Astrocyte (in vitro differentiated cells and primary cell): ENCODE measurements at regions not wholly inside any gene's neighbourhood (a gene's known extent, or its start where the extent isn't known, plus 50 kb on each side); places are given as distances from the start of the nearest gene placed in this dataset.

ENCODE experiments used
- DNase-seq: peaks from one replicate; pipeline ENCODE4 v3.0.0-alpha.2; 2010; ENCODE audit warnings: low read depth
- FAIRE-seq: peaks from 2 replicates; lab custom pipeline; 2011; peaks lifted over from hg19 to GRCh38; lab: Jason Lieb, UNC
- H2AFZ ChIP-seq: 2 replicates; pipeline ENCODE4 v1.6.0; 2012; ENCODE audit warnings: low read depth, low read length, inconsistent platforms
- H3K27ac ChIP-seq: 2 replicates; pipeline ENCODE4 v1.5.1; 2011; ENCODE audit warnings: low read depth, low read length, inconsistent platforms
- H3K27me3 ChIP-seq: 2 replicates; pipeline ENCODE4 v1.6.0; 2011; ENCODE audit warnings: low read length, inconsistent platforms; ENCODE audit not compliant: insufficient read depth
- H3K36me3 ChIP-seq: 2 replicates; pipeline ENCODE4 v1.5.1; 2011; ENCODE audit warnings: low read length, inconsistent platforms; ENCODE audit not compliant: insufficient read depth
- H3K4me1 ChIP-seq: 2 replicates; pipeline ENCODE4 v1.5.1; 2011; ENCODE audit warnings: low read length, inconsistent platforms; ENCODE audit not compliant: insufficient read depth
- H3K4me2 ChIP-seq: 2 replicates; pipeline ENCODE4 v1.6.0; 2012; ENCODE audit warnings: low read length, inconsistent platforms
- H3K4me3 ChIP-seq: 2 replicates; pipeline ENCODE4 v1.5.1; 2011; ENCODE audit warnings: low read depth, mild to moderate bottlenecking, low read length, inconsistent platforms; ENCODE audit not compliant: insufficient read depth
- H3K79me2 ChIP-seq: 2 replicates; pipeline ENCODE4 v1.6.0; 2012; ENCODE audit warnings: mild to moderate bottlenecking, low read length, inconsistent platforms; ENCODE audit not compliant: insufficient read depth
- H3K9ac ChIP-seq: 2 replicates; pipeline ENCODE4 v1.6.0; 2012; ENCODE audit warnings: mild to moderate bottlenecking, low read length, inconsistent platforms
- H3K9me3 ChIP-seq: 2 replicates; pipeline ENCODE4 v1.5.1; 2012; ENCODE audit warnings: low read depth, mild to moderate bottlenecking, low read length, inconsistent platforms; ENCODE audit not compliant: insufficient read depth
- H4K20me1 ChIP-seq: 2 replicates; pipeline ENCODE4 v1.6.0; 2012; ENCODE audit warnings: low read length, inconsistent platforms; ENCODE audit not compliant: insufficient read depth
- H3K27ac Mint-ChIP-seq: one replicate; pipeline ENCODE4 v1.8.0; 2021; ENCODE audit warnings: mild to moderate bottlenecking, mixed read lengths; ENCODE audit not compliant: unreplicated experiment
- H3K27me3 Mint-ChIP-seq: one replicate; pipeline ENCODE4 v1.8.0; 2021; ENCODE audit warnings: low read depth, mixed read lengths; ENCODE audit not compliant: unreplicated experiment
- H3K36me3 Mint-ChIP-seq: one replicate; pipeline ENCODE4 v1.8.0; 2021; ENCODE audit warnings: low read depth, mixed read lengths; ENCODE audit not compliant: unreplicated experiment
- H3K4me1 Mint-ChIP-seq: one replicate; pipeline ENCODE4 v1.8.0; 2021; ENCODE audit warnings: low read depth, mixed read lengths; ENCODE audit not compliant: unreplicated experiment
- H3K4me3 Mint-ChIP-seq: one replicate; pipeline ENCODE4 v1.8.0; 2021; ENCODE audit warnings: mild to moderate bottlenecking, moderate library complexity, mixed read lengths; ENCODE audit not compliant: unreplicated experiment
- H3K9me3 Mint-ChIP-seq: one replicate; pipeline ENCODE4 v1.8.0; 2021; ENCODE audit warnings: mild to moderate bottlenecking, mixed read lengths; ENCODE audit not compliant: unreplicated experiment
- CTCF ChIP-seq: IDR thresholded peaks from 2 replicates; pipeline ENCODE4 v1.5.1; 2011; ENCODE audit warnings: low read depth, mild to moderate bottlenecking, inconsistent platforms, low read length, moderate library complexity; ENCODE audit not compliant: insufficient read depth
- EZH2 ChIP-seq: IDR thresholded peaks from 2 replicates; pipeline ENCODE4 v1.6.1; 2012; ENCODE audit warnings: mild to moderate bottlenecking, low read length, inconsistent platforms; ENCODE audit not compliant: insufficient read depth

GRCh38 chr6:53432318-53433161 is 83.8 kb upstream of the ELOVL5 start:
- Histone ChIP-seq H2AFZ (no peak overlapping the region), H3K27me3 (no peaks in the 10 kb centered on the region)

DNA sequence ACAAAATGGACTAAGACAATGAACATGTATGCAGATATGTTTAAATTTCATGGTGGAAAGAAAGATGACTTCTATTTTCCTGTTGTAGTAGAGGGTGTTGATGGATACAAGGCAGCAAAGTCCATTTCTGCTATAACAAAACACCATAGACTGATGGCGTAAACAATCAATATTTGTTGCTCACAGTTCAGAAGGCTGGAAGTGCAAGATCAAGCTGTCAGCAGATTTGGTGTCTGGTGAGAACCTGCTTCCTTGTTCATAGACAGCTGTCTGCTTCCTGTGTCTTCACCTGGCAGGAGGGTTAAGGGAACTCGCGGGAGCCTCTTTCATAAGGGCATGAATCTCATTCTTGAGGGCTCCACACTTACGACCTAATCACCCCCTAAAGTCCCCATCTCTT is 83.0 kb upstream of the ELOVL5 start:
- no peak overlapping the region for H3K9ac ChIP-seq
- H3K79me2 ChIP-seq, result no peaks in the 10 kb centered on the region
- H3K36me3 ChIP-seq, result no peaks in the 10 kb centered on the region
- no peaks in the 10 kb centered on the region for H3K27me3 ChIP-seq
- Mint-ChIP-seq H3K9me3 (no peaks in the 10 kb centered on the region), H3K36me3 (no peaks in the 10 kb centered on the region), H3K27ac (no peak overlapping the region), H3K4me3 (no peak overlapping the region), H3K27me3 (no peaks in the 10 kb centered on the region), H3K4me1 (peaks cover 12% of the 10 kb centered on the region)
- H4K20me1 ChIP-seq, result no peaks in the 10 kb centered on the region
- H3K4me3 ChIP-seq, result no peak overlapping the region
- H3K4me1 ChIP-seq, result no peaks in the 10 kb centered on the region
- FAIRE-seq, result no peak
- H2AFZ ChIP-seq, result no peak overlapping the region
- no peaks in the 10 kb centered on the region for H3K9me3 ChIP-seq
- H3K4me2 ChIP-seq, result no peak overlapping the region
- no peak overlapping the region for H3K27ac ChIP-seq
- DNase-seq, result no peak
- TF ChIP-seq CTCF (no peak), EZH2 (no peak)

More at GRCh38 chr6:53432318-53433161, 83.8 kb upstream of the ELOVL5 start:
- Mint-ChIP-seq H3K36me3 (no peaks in the 10 kb centered on the region), H3K4me3 (no peak overlapping the region), H3K27ac (peak overlapping the region; percentile 89), H3K27me3 (no peaks in the 10 kb centered on the region), H3K4me1 (peaks cover 20% of the 10 kb centered on the region), H3K9me3 (no peaks in the 10 kb centered on the region)
- no peak overlapping the region for H3K9ac ChIP-seq
- no peak overlapping the region for H3K27ac ChIP-seq
- no peaks in the 10 kb centered on the region for H3K36me3 ChIP-seq
- no peaks in the 10 kb centered on the region for H3K79me2 ChIP-seq
- H3K4me2 ChIP-seq, result no peak overlapping the region
- TF ChIP-seq CTCF, result no peak
- no peak for TF ChIP-seq EZH2
- no peaks in the 10 kb centered on the region for H4K20me1 ChIP-seq
- DNase-seq (peak; percentile 81), FAIRE-seq (no peak)
- H3K9me3 ChIP-seq, result no peaks in the 10 kb centered on the region
- H3K4me3 ChIP-seq, result no peak overlapping the region
- H3K4me1 ChIP-seq, result no peaks in the 10 kb centered on the region

DNA sequence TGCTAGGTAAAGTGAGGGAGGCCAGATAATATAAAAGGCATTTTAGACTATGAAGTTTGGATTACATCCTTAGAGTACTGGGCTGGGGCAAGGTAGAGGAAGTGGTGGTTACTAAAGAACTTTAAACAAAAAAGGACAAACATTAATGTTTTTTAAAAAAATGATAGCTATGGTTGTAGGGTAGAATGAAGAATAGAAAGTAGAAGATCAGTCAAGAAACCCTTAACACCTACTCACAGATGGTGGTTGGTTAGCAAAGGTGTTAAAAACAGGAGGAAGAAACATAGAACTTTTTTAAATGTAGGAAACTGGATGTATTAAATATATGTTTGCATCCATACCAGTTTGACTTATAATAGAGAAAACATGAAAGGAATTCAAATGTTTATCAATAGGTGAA is 80.7 kb upstream of the ELOVL5 start:
- no peaks in the 10 kb centered on the region for H3K27me3 Mint-ChIP-seq
- no peak overlapping the region for H3K27ac ChIP-seq
- H4K20me1 ChIP-seq, result no peaks in the 10 kb centered on the region
- DNase-seq (no peak), FAIRE-seq (no peak)
- H2AFZ ChIP-seq, result no peak overlapping the region
- no peak overlapping the region for H3K9ac ChIP-seq
- H3K9me3 ChIP-seq, result no peaks in the 10 kb centered on the region
- no peak overlapping the region for H3K4me2 ChIP-seq
- H3K4me1 Mint-ChIP-seq, result peaks cover 9% of the 10 kb centered on the region
- H3K9me3 Mint-ChIP-seq, result no peaks in the 10 kb centered on the region
- no peak overlapping the region for H3K4me3 Mint-ChIP-seq
- H3K4me1 ChIP-seq, result no peaks in the 10 kb centered on the region
- H3K36me3 ChIP-seq, result no peaks in the 10 kb centered on the region
- no peaks in the 10 kb centered on the region for H3K27me3 ChIP-seq
- H3K36me3 Mint-ChIP-seq, result no peaks in the 10 kb centered on the region
- H3K27ac Mint-ChIP-seq, result no peak overlapping the region
- no peaks in the 10 kb centered on the region for H3K79me2 ChIP-seq
- H3K4me3 ChIP-seq, result no peak overlapping the region
- TF ChIP-seq CTCF, result no peak
- no peak for TF ChIP-seq EZH2
